ENCODE measurements at regions not wholly inside any gene's neighbourhood (a gene's known extent, or its start where the extent isn't known, plus 50 kb on each side); places are given as distances from the start of the nearest gene placed in this dataset.

DNA sequence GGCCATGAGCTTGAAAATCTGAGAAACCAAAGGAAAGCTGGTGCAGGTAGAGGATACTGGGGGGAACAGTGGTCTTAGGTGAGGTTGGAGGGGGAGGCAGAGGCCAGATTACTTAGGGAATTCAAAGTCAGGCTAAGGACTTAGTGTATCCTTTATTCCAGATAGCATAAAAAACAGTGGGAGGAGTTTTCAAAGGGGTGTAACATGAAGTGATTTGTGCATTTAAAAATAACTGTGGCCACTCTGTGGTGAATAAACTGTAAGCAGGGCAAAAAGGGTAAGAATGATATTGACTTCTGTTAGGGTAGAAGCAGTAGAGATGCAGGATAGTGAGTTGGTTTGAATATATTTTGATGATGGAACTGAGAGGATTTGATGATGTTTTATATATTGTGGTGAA, 313.2 kb downstream of the EMP1 start:
- TF ChIP-seq, protein P1, sequence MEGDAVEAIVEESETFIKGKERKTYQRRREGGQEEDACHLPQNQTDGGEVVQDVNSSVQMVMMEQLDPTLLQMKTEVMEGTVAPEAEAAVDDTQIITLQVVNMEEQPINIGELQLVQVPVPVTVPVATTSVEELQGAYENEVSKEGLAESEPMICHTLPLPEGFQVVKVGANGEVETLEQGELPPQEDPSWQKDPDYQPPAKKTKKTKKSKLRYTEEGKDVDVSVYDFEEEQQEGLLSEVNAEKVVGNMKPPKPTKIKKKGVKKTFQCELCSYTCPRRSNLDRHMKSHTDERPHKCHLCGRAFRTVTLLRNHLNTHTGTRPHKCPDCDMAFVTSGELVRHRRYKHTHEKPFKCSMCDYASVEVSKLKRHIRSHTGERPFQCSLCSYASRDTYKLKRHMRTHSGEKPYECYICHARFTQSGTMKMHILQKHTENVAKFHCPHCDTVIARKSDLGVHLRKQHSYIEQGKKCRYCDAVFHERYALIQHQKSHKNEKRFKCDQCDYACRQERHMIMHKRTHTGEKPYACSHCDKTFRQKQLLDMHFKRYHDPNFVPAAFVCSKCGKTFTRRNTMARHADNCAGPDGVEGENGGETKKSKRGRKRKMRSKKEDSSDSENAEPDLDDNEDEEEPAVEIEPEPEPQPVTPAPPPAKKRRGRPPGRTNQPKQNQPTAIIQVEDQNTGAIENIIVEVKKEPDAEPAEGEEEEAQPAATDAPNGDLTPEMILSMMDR (IDR thresholded peaks at IDR 0.05) = no peak
- TF ChIP-seq POLR2AphosphoS5 (IDR thresholded peaks at IDR 0.05) (no peak), EP300 (IDR thresholded peaks at IDR 0.05) (no peak), POLR2A (IDR thresholded peaks at IDR 0.05) (no peak)
